ENCODE measurements at regions not wholly inside any gene's neighbourhood (a gene's known extent, or its start where the extent isn't known, plus 50 kb on each side); places are given as distances from the start of the nearest gene placed in this dataset.

DNA sequence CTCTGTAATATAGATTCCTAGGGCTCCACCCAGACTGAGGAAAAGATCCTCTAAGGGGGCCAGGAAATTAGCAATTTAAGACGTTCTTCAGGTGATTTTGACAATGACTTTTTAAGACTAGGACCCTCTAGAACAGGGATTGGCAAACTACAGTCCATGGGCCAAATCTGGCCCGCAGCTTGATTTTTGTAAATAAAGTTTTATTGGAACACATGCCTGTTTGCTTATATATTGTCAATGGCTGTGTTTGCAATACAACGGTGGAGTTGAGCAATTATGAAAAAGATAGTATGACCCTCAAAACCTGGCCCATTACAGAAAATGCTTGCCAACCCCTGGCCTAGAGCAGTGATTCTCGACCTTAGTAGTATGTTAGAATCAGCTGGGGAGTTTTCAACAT is 181.9 kb downstream of the SOX9 start:
- TF ChIP-seq, protein P1, sequence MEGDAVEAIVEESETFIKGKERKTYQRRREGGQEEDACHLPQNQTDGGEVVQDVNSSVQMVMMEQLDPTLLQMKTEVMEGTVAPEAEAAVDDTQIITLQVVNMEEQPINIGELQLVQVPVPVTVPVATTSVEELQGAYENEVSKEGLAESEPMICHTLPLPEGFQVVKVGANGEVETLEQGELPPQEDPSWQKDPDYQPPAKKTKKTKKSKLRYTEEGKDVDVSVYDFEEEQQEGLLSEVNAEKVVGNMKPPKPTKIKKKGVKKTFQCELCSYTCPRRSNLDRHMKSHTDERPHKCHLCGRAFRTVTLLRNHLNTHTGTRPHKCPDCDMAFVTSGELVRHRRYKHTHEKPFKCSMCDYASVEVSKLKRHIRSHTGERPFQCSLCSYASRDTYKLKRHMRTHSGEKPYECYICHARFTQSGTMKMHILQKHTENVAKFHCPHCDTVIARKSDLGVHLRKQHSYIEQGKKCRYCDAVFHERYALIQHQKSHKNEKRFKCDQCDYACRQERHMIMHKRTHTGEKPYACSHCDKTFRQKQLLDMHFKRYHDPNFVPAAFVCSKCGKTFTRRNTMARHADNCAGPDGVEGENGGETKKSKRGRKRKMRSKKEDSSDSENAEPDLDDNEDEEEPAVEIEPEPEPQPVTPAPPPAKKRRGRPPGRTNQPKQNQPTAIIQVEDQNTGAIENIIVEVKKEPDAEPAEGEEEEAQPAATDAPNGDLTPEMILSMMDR (conservative IDR thresholded peaks at IDR 0.05; ENCODE audit: low read depth, low read length): no peak
- TF ChIP-seq EZH2 (IDR thresholded peaks at IDR 0.05; ENCODE audit: borderline replicate concordance, low read depth, low read length, poor library complexity, severe bottlenecking): no peak
- CTCF ChIA-PET: interaction anchor here (0.5 kb wide), 1 partner anchor 429 kb away, joined by 3 read pairs; no protein-coding TSS in a partner anchor

DNA sequence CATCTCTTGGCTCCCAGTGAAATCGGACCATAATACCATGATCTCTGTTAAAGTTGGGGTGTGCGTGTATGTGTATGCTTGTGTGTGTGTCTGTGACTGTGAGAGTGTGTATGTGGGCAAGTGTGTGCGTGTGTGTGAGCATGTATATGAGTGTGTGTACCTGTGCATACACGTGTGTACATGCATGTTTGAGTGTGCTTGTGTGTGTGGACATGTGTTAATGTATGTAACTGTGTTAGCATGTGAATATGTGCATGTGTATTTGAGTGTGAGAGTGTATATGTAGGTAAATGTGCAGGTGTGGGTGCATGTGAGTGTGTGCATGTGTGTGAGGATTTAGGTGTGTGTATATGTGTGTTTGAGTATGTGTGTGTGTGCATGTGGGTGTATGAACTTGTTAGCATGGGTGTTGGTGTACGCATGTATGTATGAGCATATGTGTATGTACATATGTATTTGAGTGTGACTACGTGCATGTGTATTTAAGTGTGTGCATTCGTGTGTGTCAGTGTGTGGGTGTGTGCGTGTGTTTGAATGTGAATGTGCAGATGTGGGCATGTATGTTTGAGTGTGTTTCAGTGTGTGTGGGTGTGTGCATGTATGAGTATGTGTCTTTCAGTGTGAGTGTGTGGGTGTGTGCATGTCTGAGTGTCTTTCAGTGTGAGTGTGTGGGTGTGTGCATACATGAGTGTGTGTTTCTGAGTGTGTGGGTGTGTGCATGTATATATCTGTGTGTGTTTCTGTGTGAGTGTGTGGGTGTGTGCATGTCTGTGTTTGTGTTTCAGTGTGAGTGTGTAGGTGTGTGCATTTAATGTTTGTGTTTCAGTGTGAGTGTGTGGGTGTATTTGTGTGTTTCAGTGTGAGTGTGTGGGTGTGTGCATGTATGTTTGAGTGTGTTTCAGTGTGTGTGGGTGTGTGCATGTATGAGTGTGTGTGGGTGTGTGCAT is 183.2 kb downstream of the SOX9 start:
- Histone ChIP-seq H3K36me3 (ENCODE audit: insufficient read depth, low read length, poor library complexity, severe bottlenecking) (no peaks in the 10 kb centered on the region), H3K4me3 (ENCODE audit: low read depth, low read length, poor library complexity, severe bottlenecking) (no peak overlapping the region), H3K4me1 (ENCODE audit: insufficient read depth, low read length, poor library complexity, severe bottlenecking) (no peaks in the 10 kb centered on the region), H3K27ac (ENCODE audit: low read depth, low read length, poor library complexity, severe bottlenecking) (no peak overlapping the region), H3K9me3 (ENCODE audit: low read depth, low read length, poor library complexity, severe bottlenecking) (no peaks in the 10 kb centered on the region), H3K27me3 (replicated peaks; ENCODE audit: insufficient read depth, low read depth, low read length, poor library complexity) (no peaks in the 10 kb centered on the region)
- no TSS peak for BruUV-seq (replicated peaks)
- no peak for TF ChIP-seq EZH2 (IDR thresholded peaks at IDR 0.05; ENCODE audit: borderline replicate concordance, low read depth, low read length, poor library complexity, severe bottlenecking)
- TF ChIP-seq, protein P1 (conservative IDR thresholded peaks at IDR 0.05; ENCODE audit: low read depth, low read length): no peak
- no peak for DNase-seq (ENCODE audit: low spot score)
- ChIA-PET CTCF (no interaction called here), POLR2A (ENCODE audit: low non-redundant PET) (no interaction called here)
- intact Hi-C loops (cut with micrococcal nuclease; ENCODE audit: unreplicated experiment): no loop called here

More for the DNA sequence above, 181.9 kb downstream of the SOX9 start:
- POLR2A ChIA-PET (ENCODE audit: low non-redundant PET): no interaction called here
- Histone ChIP-seq H3K36me3 (ENCODE audit: insufficient read depth, low read length, poor library complexity, severe bottlenecking) (no peaks in the 10 kb centered on the region), H3K27me3 (replicated peaks; ENCODE audit: insufficient read depth, low read depth, low read length, poor library complexity) (no peaks in the 10 kb centered on the region), H3K9me3 (ENCODE audit: low read depth, low read length, poor library complexity, severe bottlenecking) (no peaks in the 10 kb centered on the region), H3K27ac (ENCODE audit: low read depth, low read length, poor library complexity, severe bottlenecking) (no peak overlapping the region), H3K4me1 (ENCODE audit: insufficient read depth, low read length, poor library complexity, severe bottlenecking) (no peaks in the 10 kb centered on the region), H3K4me3 (ENCODE audit: low read depth, low read length, poor library complexity, severe bottlenecking) (no peak overlapping the region)
- BruUV-seq (replicated peaks): no TSS peak
- no peak for DNase-seq (ENCODE audit: low spot score)
- intact Hi-C loops (cut with micrococcal nuclease; ENCODE audit: unreplicated experiment): no loop called here

DNA sequence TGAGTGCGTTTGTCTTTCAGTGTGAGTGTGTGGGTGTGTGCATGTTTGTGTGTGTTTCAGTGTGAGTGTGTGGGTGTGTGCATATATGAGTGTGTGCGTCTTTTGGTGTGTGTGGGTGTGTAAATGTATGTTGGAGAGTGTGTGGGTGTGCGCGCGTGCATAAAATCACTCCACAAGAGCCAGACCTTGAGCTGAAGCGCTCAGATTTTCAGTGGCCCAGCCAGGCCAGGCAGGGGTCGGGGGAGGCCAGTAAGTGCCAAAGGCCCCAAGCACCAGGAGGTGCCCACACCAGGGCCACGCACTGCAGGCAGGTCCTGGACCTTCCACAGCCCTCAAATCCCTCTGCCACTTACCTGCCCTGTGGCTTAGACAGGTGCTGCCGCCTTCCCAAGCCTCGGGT is 184.0 kb downstream of the SOX9 start:
- TF ChIP-seq, protein P1 (conservative IDR thresholded peaks at IDR 0.05; ENCODE audit: low read depth, low read length): no peak
- TF ChIP-seq EZH2 (IDR thresholded peaks at IDR 0.05; ENCODE audit: borderline replicate concordance, low read depth, low read length, poor library complexity, severe bottlenecking): no peak
- H3K4me1 ChIP-seq (ENCODE audit: insufficient read depth, low read length, poor library complexity, severe bottlenecking): no peaks in the 10 kb centered on the region
- no peak for DNase-seq (ENCODE audit: low spot score)
- POLR2A ChIA-PET (ENCODE audit: low non-redundant PET): no interaction called here
- no peaks in the 10 kb centered on the region for H3K27me3 ChIP-seq (replicated peaks; ENCODE audit: insufficient read depth, low read depth, low read length, poor library complexity)
- intact Hi-C loops (cut with micrococcal nuclease; ENCODE audit: unreplicated experiment): no loop called here
- H3K9me3 ChIP-seq (ENCODE audit: low read depth, low read length, poor library complexity, severe bottlenecking): no peaks in the 10 kb centered on the region
- CTCF ChIA-PET: no interaction called here
- BruUV-seq (replicated peaks): no TSS peak
- no peaks in the 10 kb centered on the region for H3K36me3 ChIP-seq (ENCODE audit: insufficient read depth, low read length, poor library complexity, severe bottlenecking)
- H3K4me3 ChIP-seq (ENCODE audit: low read depth, low read length, poor library complexity, severe bottlenecking): no peak overlapping the region
- no peak overlapping the region for H3K27ac ChIP-seq (ENCODE audit: low read depth, low read length, poor library complexity, severe bottlenecking)

Data from A673 (cell line).